ENCODE measurements at regions not wholly inside any gene's neighbourhood (a gene's known extent, or its start where the extent isn't known, plus 50 kb on each side); places are given as distances from the start of the nearest gene placed in this dataset.

DNA sequence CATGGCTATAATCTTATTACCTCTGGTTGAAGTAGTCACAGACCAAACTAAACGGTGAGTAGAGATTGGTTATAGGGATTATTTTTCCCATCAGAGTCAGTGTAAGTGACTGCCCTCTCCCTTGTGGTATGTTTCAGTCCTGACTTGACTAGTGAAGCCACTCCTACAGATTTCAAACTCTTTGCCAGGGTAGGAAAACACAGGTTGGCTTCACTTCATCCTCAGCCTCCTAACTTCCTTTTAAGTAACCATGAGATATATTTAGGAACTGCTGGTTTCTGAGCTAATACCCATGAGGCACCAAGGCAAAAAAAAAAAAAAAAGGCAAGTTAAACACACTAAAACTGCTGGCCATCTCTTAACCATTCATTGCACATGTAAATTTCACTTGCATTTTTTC is 349.2 kb upstream of the MCTP2 start:
- no peak overlapping the region for H3K27ac ChIP-seq (ENCODE audit: low read depth, low read length)
- no peaks in the 10 kb centered on the region for H3K9me3 ChIP-seq (ENCODE audit: control insufficient read depth, insufficient read depth, low read length)
- no peak for DNase-seq (ENCODE audit: low read depth, low spot score)
- TF ChIP-seq, protein P1, sequence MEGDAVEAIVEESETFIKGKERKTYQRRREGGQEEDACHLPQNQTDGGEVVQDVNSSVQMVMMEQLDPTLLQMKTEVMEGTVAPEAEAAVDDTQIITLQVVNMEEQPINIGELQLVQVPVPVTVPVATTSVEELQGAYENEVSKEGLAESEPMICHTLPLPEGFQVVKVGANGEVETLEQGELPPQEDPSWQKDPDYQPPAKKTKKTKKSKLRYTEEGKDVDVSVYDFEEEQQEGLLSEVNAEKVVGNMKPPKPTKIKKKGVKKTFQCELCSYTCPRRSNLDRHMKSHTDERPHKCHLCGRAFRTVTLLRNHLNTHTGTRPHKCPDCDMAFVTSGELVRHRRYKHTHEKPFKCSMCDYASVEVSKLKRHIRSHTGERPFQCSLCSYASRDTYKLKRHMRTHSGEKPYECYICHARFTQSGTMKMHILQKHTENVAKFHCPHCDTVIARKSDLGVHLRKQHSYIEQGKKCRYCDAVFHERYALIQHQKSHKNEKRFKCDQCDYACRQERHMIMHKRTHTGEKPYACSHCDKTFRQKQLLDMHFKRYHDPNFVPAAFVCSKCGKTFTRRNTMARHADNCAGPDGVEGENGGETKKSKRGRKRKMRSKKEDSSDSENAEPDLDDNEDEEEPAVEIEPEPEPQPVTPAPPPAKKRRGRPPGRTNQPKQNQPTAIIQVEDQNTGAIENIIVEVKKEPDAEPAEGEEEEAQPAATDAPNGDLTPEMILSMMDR (IDR thresholded peaks at IDR 0.05; ENCODE audit: low read depth, low read length): no peak
- ChIA-PET POLR2A (no interaction called here), CTCF (interaction anchor here (0.9 kb wide), 1 partner anchor 853 kb away, joined by 4 read pairs; no protein-coding TSS in a partner anchor)
- no peak overlapping the region for H3K4me3 ChIP-seq (ENCODE audit: low read depth, low read length)
- H3K27me3 ChIP-seq (ENCODE audit: control insufficient read depth, insufficient read depth, low read length): no peaks in the 10 kb centered on the region

DNA sequence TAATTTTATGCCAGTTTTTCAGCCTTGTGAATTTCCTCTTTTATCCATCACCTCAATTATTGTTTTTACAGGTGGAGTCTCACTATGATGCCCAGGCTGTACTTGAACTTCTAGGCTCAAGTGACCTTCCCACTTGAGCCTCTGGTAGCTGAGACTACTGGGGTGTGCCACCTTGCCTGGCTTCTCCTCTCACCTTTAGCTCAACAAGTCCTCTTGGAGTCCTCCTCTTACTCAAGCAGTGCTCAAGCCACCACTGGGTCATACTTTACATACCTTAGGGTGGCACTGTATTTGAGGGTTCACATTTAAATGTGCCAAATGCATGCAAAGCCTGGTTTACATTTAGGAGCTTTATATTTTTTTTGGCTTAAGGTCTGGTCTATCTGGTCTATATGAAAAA is 350.1 kb upstream of the MCTP2 start:
- ChIA-PET CTCF (interaction anchor here (0.9 kb wide), 1 partner anchor 852 kb away, joined by 4 read pairs; no protein-coding TSS in a partner anchor), POLR2A (no interaction called here)

DNA sequence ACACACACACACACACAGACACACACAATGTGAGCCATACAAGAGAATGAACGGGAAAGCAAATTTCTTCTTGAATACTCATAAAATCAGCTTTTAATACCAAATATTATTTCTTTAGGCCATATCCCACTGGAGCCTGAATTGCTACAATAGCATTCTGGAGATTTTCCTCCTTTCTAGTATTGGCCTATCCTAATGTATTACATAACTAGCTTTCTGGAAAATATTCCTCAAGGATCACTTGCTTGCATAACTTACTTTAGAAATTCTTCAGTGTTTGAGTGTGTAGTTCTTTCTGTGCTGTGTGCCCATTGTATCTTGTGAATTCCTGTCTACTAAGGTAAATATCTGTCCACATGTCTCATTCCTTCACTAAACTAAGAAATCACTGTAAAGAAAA is 351.0 kb upstream of the MCTP2 start:
- no peaks in the 10 kb centered on the region for H3K9me3 ChIP-seq (ENCODE audit: control insufficient read depth, insufficient read depth, low read length)
- no peak for DNase-seq (ENCODE audit: low read depth, low spot score)
- ChIA-PET CTCF (no interaction called here), POLR2A (no interaction called here)
- H3K27me3 ChIP-seq (ENCODE audit: control insufficient read depth, insufficient read depth, low read length): no peaks in the 10 kb centered on the region
- no peak overlapping the region for H3K4me3 ChIP-seq (ENCODE audit: low read depth, low read length)
- TF ChIP-seq, protein P1 (IDR thresholded peaks at IDR 0.05; ENCODE audit: low read depth, low read length): no peak
- H3K27ac ChIP-seq (ENCODE audit: low read depth, low read length): no peak overlapping the region

More for the DNA sequence above, 350.1 kb upstream of the MCTP2 start:
- Histone ChIP-seq H3K9me3 (ENCODE audit: control insufficient read depth, insufficient read depth, low read length) (no peaks in the 10 kb centered on the region), H3K27me3 (ENCODE audit: control insufficient read depth, insufficient read depth, low read length) (no peaks in the 10 kb centered on the region), H3K4me3 (ENCODE audit: low read depth, low read length) (no peak overlapping the region), H3K27ac (ENCODE audit: low read depth, low read length) (no peak overlapping the region)
- TF ChIP-seq, protein P1 (IDR thresholded peaks at IDR 0.05; ENCODE audit: low read depth, low read length): no peak
- DNase-seq (ENCODE audit: low read depth, low spot score): no peak

DNA sequence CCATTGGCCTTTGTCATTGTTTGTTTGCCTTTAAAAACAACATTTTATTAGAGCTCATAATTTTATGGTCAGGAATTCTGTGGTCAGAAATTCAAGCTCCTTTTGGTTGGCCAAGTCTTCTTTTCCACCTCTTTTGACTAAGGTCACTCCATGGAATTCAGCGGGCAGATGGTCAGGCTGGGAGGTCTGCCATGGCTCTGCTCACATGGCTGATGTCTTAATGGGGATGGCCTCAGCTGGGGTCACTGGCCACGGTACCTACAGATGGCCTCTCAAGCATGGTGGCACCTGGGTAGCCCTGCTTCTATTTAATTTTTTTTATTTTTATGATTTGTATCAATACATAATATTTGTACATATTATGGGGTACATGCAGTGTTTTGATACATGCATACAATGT is 360.8 kb upstream of the MCTP2 start:
- ChIA-PET CTCF (no interaction called here), POLR2A (no interaction called here)

DNA sequence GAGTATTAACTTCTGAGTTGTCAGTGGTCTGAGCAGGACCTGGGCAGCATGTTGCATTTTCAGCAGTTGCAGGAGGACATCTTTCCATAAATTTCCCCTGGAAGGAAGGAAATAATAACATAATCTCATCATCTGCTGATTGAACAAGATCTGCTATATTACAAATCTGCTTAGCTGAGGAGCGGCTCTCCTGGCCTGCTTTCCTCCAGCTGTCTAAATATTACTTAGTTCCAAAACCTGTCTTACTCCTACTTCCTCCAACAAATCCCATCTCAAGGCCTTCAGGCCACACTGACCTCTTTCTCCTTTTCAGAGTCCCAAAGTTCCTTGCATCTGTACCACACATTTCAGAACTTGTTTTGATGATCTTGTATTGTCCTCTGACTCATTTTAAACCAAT is 364.4 kb upstream of the MCTP2 start:
- ChIA-PET POLR2A (no interaction called here), CTCF (interaction anchor here (0.6 kb wide), 1 partner anchor 61 kb away, joined by 3 read pairs; no protein-coding TSS in a partner anchor)
- H3K9me3 ChIP-seq (ENCODE audit: control insufficient read depth, insufficient read depth, low read length): no peaks in the 10 kb centered on the region
- H3K27ac ChIP-seq (ENCODE audit: low read depth, low read length): no peak overlapping the region
- no peak overlapping the region for H3K4me3 ChIP-seq (ENCODE audit: low read depth, low read length)
- H3K27me3 ChIP-seq (ENCODE audit: control insufficient read depth, insufficient read depth, low read length): no peaks in the 10 kb centered on the region
- no peak for DNase-seq (ENCODE audit: low read depth, low spot score)
- TF ChIP-seq, protein P1 (IDR thresholded peaks at IDR 0.05; ENCODE audit: low read depth, low read length): no peak

More for the DNA sequence above, 360.8 kb upstream of the MCTP2 start:
- TF ChIP-seq, protein P1 (IDR thresholded peaks at IDR 0.05; ENCODE audit: low read depth, low read length): no peak
- no peaks in the 10 kb centered on the region for H3K27me3 ChIP-seq (ENCODE audit: control insufficient read depth, insufficient read depth, low read length)
- no peak overlapping the region for H3K27ac ChIP-seq (ENCODE audit: low read depth, low read length)
- H3K9me3 ChIP-seq (ENCODE audit: control insufficient read depth, insufficient read depth, low read length): no peaks in the 10 kb centered on the region
- DNase-seq (ENCODE audit: low read depth, low spot score): no peak
- no peak overlapping the region for H3K4me3 ChIP-seq (ENCODE audit: low read depth, low read length)

Measured in AG04450 (cell line).